ENCODE measurements at regions not wholly inside any gene's neighbourhood (a gene's known extent, or its start where the extent isn't known, plus 50 kb on each side); places are given as distances from the start of the nearest gene placed in this dataset.
"Not testable (repeated sequence)": the region's sequence is repeated elsewhere in the genome, so short reads cannot be mapped to it uniquely, and the experiment has no call there.

DNA sequence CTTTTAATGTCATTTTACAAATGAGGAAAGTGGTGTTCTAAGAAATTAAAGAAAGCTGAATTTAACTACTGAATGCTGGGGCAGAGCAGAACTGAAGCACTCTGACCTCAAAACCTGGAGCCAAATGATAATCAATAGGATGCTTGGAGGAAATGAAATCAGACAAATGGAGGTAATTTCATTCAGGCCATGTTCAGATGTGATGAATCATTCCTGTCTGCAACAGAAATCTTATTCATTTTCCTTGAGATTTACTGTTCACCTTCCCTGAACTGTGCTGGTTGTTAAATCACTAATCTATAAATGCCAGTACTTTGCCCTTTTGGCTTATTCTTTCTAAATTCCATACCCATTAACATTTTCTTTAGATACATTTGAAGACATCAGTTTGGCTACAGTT is 85.6 kb upstream of the SNX7 start:
- no peak for DNase-seq

DNA sequence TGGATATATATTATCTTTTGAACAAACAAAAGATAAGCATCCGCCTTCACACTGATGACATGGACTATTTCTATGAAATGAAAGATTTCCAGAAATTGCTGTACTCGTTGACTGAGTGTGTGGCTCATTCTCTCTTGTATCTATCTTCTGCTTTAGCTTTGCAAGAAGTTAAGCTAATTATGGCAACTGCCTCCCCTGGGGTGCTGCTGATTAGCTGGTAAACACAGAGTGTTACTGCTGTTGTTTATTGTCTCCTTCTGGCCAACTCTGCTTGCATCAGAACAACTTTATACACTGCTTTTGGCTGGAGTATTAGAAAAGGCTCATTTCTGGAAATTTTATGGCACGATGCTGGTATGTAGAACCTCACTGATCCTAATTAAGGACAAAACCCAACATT is 95.6 kb upstream of the SNX7 start:
- peak; percentile 93 for DNase-seq

DNA sequence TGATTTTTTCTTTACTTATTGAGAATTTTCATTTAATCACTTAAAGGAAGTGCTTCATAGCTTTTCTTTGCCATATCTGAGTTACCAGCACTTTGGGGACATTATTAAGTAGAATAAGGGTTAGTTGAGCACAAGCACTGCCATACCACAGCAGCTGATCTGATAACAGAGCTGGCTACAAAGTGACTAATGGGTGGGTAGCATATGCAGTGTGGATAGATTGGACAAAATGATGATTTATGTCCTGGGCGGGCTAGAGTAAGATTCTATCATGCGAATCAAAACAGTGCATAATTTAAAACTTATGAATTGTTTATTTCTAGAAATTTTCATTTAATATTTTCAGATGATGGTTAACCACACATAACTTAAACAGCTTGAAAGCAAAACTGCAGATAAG is 102.2 kb upstream of the SNX7 start:
- DNase-seq = no peak

DNA sequence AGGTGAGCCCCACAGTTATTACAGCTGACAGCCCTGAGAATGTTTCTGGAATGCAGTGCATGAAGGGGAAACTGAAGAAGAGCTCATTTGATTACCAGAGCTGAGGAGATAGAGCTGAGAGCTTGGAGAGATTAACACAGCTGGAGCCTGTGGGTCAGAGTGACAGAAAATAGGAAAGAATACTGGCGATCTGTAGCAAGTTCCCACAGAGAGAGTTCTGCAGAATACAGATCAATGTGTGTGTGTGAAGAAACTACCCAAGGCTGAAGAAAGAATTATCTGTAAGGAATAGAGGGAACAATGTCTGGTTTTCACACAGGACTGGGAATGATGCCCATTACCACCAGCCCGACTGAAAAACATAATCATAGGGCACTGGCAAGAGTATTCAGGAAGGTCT is 103.6 kb upstream of the SNX7 start:
- no peak for DNase-seq

- DNase-seq = peak; percentile 67
Observed at GRCh38 chr1:98556521-98557158, 104.9 kb upstream of the SNX7 start.

GRCh38 chr1:98555814-98556213 is 105.7 kb upstream of the SNX7 start:
- no peak for DNase-seq

GRCh38 chr1:98552576-98553074 is 108.9 kb upstream of the SNX7 start:
- DNase-seq = not testable (repeated sequence)

GRCh38 chr1:98550076-98550475 is 111.4 kb upstream of the SNX7 start:
- DNase-seq = no peak

- DNase-seq = no peak
Observed at GRCh38 chr1:98546319-98546718, 115.2 kb upstream of the SNX7 start.

DNA sequence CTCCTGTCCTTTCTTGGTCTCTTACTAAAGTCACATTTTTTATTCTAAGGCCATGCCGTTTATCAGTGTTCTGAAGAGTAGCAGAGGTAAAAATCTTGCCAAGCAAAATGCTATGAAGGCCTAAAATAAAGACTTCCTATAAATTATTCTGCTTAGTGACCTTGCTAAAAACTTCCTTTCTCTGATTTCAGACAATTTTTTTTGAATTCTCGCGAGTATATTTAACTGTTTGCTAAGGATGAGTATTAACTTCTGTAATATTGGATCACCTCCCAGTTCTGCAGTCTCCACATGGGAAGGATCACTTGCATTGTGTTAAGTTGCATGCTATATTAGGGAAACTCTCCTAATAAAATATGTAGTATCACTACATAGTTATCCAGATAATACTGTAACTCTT is 123.4 kb upstream of the SNX7 start:
- no peak for DNase-seq

GRCh38 chr1:98523256-98523655 is 138.3 kb upstream of the SNX7 start:
- no peak for DNase-seq

- DNase-seq = no peak
Observed at GRCh38 chr1:98516306-98516705, 145.2 kb upstream of the SNX7 start.

DNA sequence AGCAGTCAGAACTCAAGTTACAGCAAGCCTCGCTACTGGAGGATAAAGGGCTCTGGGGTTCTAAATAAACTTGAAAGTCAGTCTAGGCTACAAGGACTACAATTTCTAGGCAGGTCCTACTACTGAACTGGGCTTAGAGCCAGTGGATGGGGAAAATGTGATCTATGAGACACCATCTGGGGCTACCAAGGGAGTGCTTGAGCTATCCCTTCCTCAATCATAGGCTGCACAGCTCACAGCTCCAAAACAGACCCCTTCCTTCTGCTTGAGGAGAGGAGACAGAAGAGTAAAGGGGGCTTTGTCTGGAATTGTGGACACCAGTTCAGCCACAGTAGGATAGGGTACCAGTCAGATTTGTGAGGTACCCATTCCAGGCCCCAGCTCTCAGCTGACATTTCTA is 145.8 kb upstream of the SNX7 start:
- no peak for DNase-seq

DNA sequence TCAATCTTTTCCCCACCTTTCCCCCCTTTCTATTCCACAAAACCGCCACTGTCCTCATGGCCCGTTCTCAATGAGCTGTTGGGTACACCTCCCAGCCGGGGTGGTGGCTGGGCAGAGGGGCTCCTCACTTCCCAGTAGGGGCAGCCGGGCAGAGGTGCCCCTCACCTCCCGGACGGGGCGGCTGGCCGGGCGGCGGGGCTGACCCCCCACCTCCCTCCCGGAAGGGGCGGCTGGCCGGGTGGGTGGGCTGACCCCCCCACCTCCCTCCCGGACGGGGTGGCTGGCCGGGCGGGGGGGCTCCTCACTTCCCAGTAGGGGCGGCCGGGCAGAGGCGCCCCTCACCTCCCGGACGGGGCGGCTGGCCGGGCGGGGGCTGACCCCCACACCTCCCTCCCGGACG is 149.3 kb upstream of the SNX7 start:
- DNase-seq = not testable (repeated sequence)

- no peak for DNase-seq
Observed at GRCh38 chr1:98503771-98504170, 157.8 kb upstream of the SNX7 start.

- no peak for DNase-seq
Observed at GRCh38 chr1:98502937-98503336, 158.6 kb upstream of the SNX7 start.

DNA sequence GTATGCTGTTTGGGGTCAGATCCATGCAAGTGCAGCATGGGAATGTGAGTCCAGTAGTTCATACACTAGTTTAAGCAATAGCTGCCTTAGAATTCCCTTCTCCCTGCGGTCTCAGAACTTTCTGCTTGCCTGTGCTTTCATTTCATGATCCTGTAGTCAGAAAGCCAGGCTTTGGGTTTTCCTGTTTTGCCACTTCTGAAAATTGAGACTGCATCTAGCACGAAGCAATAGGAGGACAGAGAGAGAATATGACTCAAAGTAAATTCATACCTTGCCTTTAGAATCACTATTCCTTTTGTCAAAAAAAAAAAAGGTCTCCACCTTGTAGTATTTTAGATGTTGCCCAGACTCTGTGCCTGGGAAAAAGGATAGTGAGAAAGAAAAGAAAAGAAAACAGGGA is 161.2 kb upstream of the SNX7 start:
- no peak for DNase-seq

DNA sequence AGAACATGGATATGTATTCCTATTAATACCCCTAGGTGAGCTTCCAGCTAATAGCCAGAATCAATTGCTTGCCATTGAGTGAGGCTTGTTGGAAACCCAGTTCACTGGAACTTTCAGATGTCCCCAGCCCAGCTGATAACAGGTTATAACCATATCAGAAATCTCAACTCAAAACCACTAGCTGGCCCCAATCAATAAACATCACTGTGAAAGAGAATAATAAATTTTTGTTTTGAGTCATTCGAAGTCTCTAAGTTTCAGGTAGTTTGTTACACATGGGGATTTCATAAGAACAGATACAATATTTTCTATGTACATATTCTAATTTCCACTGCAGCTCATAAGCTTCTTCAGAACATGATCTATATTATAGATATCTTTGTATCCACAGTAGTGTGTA is 162.9 kb upstream of the SNX7 start:
- no peak for DNase-seq

- no peak for DNase-seq
Observed at GRCh38 chr1:98497497-98497896, 164.0 kb upstream of the SNX7 start.

DNA sequence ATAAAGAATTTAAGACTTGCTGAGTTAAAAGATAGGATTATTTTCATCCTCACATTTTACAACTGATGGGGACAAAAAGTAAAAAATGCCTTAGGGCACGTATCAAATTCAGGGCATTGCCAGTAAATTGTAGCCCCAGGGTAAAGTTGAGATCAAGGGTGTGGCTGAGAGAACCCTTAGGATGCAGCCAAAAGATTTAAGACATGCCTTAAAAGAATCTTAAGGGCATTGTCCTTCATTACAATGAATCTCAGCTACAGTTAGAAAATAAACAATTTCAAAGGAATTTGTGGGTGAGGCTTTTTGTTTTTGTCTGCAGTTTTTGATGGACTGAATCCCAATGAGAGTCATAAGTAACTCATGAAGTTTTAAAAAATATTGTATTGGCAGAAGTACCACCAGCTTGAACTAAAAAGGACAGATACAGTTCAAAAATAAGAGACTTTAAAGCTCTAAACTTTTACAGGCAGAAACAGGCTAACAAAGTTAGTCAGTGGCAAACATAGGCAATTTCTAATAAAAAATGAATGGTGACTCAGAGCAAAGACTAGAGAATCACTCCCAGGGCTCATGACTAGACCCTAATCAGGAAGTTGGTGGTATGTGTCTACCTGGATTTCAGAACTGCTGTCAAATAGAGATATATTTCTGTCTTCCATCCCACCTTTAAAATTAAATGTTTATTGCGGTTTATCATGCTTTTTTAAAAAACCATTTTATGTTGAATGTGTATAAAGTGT is 165.1 kb upstream of the SNX7 start:
- no peak for DNase-seq

DNA sequence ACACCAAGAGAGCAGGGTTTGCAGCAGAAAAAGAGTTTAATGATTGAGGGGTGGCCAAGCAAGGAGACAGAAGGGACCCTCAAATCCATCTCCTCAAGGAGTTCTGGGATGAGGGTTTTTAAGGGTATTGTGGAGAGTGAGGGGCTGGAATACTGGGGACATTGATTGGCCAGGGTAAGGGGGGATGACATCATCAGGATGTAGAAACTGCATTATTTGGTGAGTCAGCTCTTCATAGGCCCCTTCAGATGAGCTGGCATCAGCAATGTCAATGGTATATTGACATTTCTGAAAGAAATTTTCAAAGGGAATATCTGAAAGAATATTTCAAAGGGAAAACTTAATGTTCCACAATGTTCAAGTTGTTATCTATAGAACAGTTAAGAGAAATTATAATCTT is 168.1 kb upstream of the SNX7 start:
- no peak for DNase-seq

DNA sequence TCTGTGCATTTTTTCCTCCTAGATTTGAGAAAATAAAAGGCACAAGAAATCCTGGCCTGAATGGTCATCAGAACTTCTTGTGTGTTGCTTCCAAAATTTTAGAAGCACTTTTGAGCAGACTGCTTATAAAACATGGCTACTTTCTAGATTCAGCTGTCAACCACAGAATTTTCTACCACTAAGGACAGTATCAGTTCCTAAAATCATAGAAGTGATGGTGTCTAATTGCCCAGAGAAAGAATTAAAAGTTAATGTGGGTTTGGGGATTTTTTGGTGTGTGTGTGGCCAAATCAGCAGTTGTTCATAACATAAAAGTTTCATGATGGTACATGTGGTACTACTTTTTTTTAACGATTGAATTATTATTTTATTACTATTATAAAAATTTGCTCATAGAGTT is 171.4 kb upstream of the SNX7 start:
- DNase-seq = no peak

DNA sequence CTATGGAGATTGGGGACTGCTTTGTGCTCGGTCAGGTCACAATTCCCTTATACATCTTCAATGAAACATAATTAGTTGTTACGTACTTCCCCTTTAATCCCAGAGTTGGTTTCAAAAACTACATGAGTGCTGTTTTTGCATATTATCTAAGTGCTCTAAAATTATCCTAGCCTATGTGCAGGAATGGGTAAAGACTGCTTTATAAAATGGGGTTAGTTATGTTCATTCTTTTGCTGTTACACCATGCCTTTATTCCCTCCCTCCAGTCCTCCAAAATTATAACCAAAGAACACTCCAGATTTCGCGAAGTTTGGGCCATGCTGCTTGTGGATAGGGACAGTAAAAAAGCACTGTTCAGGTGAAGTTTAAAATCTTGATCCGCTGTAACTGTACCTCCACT is 173.9 kb upstream of the SNX7 start:
- DNase-seq = no peak

DNA sequence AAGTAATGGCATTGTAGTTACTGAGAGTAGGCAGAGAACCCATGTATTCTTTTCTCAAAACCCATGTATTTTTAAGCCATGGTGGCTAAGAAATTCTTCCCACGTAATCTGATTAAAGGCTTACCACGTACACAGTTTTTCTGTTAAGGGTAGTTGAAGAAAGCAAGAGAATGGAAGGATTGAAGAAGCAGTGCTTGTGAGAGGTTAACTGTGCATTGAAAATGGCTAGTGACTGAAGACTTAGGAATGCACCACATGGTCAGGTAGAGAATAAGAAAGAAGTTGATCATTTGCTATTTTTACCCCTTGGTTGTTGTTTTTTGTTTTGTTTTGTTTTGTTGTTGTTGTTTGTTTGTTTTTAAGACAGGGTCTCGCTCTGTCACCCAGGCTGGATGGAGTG is 178.9 kb upstream of the SNX7 start:
- DNase-seq = peak; percentile 87

GRCh38 chr1:98480271-98480670 is 181.2 kb upstream of the SNX7 start:
- DNase-seq = no peak

Data from NCI-H82 (cell line).